Effector memory CD8-positive, alpha-beta T cell (primary cell): ENCODE measurements at regions not wholly inside any gene's neighbourhood (a gene's known extent, or its start where the extent isn't known, plus 50 kb on each side); places are given as distances from the start of the nearest gene placed in this dataset.

Experiments used
- ATAC-seq: fragments of 150-1000 bp; cut with Tn5 transposase; replicated peaks from 2 replicates; pipeline ENCODE4 v1.10.0; 2021; ENCODE audit warnings: mild to moderate bottlenecking, moderate library complexity
- DNase-seq, 3 experiments: peaks; one replicate each; pipeline ENCODE4 v3.0.0; 2021
- H3K27ac Mint-ChIP-seq, 2 donors: one replicate each; pipeline ENCODE4 v1.8.0; 2022; ENCODE audit warnings: mild to moderate bottlenecking in 2 of 2, mixed read lengths in 2 of 2, moderate library complexity in 2 of 2
- H3K27me3 Mint-ChIP-seq, 2 donors: one replicate each; pipeline ENCODE4 v1.8.0; 2022; ENCODE audit warnings: mixed read lengths in 2 of 2
- H3K36me3 Mint-ChIP-seq: one replicate; pipeline ENCODE4 v1.8.0; 2022; ENCODE audit warnings: mild to moderate bottlenecking, moderate library complexity, mixed read lengths; ENCODE audit not compliant: insufficient read depth
- H3K4me1 Mint-ChIP-seq, 2 donors: one replicate each; pipeline ENCODE4 v1.8.0; 2022; ENCODE audit warnings: low read depth in 2 of 2, mixed read lengths in 2 of 2
- H3K4me3 Mint-ChIP-seq, 2 donors: one replicate each; pipeline ENCODE4 v1.8.0; 2022; ENCODE audit warnings: mild to moderate bottlenecking in 2 of 2, mixed read lengths in 2 of 2, moderate library complexity in 2 of 2
- H3K9me3 Mint-ChIP-seq, 2 donors: one replicate each; pipeline ENCODE4 v1.8.0; 2022; ENCODE audit warnings: mixed read lengths in 2 of 2

DNA sequence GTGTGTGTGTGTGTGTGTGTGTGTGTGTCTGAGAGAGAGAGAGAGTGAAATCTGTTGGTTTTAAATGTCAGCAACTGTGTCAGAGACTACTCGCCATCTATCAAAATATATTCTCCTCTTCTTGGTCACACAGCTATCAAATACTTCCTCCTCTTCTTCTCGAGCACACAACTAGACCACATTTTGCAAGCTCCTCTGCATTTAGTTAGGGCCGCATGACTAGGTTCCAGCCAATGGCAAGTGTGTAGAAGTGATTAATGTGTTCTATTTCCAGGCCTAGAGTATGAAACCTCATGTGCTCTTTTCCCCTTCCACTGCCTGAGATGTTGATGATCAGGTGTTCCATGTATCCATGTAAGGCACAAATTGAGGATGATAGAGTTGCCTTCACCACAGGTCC, 278.5 kb upstream of the MARCKS start:
- Mint-ChIP-seq H3K36me3 (no peaks in the 10 kb centered on the region), H3K27ac (no peak overlapping the region), H3K27me3 (no peaks in the 10 kb centered on the region), H3K4me1 (no peaks in the 10 kb centered on the region), H3K4me3 (no peak overlapping the region), H3K9me3 (no peaks in the 10 kb centered on the region)
- no peak for DNase-seq
- ATAC-seq: no peak

DNA sequence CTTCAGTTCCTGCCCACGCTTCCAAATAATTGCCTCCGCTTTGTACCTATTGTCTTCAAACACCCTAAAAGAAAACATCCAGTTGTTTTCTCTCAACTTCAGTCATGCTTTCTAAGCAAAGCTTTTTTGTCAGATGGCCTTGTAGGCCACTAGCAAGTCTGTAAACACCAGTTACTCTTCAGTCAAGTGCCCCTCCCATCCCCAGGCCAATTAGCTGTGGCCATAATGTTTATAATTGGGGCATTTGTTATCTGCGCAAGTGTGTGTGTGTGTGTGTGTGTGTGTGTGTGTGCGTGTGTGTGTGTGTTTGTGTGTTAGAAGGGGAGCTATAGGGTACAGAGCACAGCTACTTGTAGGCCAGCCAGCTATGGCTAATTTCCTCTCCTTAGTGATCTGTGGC, 272.4 kb upstream of the MARCKS start:
- no peaks in the 10 kb centered on the region for H3K9me3 Mint-ChIP-seq
- no peaks in the 10 kb centered on the region for H3K4me1 Mint-ChIP-seq
- H3K27ac Mint-ChIP-seq: no peak overlapping the region
- no peak overlapping the region for H3K4me3 Mint-ChIP-seq
- ATAC-seq (no peak), DNase-seq (no peak)
- peaks cover 0 to 5% of the 10 kb centered on the region in 2 donors for H3K27me3 Mint-ChIP-seq
- no peaks in the 10 kb centered on the region for H3K36me3 Mint-ChIP-seq

DNA sequence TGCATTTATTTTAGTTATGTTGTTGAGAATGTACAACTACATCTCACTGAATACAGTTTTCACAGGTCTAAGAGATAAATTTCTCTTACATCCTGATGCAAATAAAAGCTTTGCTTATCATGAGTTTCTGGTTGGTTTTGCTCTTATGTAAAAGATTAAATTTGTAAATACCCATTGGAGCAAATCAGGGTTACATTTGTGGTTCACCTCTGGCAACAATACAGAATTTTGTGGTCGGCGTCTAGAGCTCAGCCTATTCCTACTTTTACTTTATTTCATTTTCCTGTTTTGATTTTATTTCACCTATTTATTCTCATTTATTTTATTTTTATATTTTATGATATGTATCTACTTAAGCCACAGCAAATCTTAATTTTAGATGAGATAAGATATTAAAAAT, 271.9 kb upstream of the MARCKS start:
- no peaks in the 10 kb centered on the region for H3K9me3 Mint-ChIP-seq
- no peak for DNase-seq

DNA sequence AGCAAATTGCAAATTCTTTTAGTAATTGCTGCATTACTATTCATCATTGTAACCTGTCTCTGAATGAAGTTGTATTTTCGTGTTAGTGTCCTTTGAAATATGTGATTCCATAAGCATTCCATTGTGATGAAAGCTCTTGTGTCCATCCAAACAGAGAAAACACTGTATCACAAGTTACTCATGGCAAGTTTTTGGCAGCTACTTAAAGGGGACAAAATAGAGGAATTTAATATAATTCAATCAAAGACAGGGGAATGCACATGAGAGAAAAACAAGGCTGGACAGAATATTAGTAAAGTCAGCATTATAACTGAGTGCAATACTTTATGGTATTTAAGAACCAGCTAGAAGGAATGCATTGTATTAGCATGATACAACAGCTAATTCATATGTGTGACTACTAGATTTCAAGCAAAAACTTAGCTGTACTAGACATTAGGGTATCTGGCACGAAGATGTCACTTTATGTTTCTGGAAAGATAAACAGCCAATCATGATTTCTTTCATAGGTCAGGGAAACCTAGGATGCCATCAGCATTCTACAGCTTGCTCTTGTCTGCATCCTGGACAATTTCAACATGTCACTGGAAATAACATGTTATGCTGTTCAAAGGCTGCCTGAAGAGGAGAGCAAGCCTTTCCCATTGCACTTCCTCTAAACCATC, 270.6 kb upstream of the MARCKS start:
- DNase-seq (no peak), ATAC-seq (no peak)
- Mint-ChIP-seq H3K4me3 (no peak overlapping the region), H3K36me3 (no peaks in the 10 kb centered on the region), H3K9me3 (no peaks in the 10 kb centered on the region), H3K27me3 (peaks cover 0 to 5% of the 10 kb centered on the region in 2 donors), H3K4me1 (no peaks in the 10 kb centered on the region), H3K27ac (no peak overlapping the region)

More for the DNA sequence above, 271.9 kb upstream of the MARCKS start:
- Mint-ChIP-seq H3K4me1 (no peaks in the 10 kb centered on the region), H3K36me3 (no peaks in the 10 kb centered on the region), H3K27me3 (peaks cover 0 to 5% of the 10 kb centered on the region in 2 donors), H3K27ac (no peak overlapping the region), H3K4me3 (no peak overlapping the region)
- ATAC-seq: no peak

DNA sequence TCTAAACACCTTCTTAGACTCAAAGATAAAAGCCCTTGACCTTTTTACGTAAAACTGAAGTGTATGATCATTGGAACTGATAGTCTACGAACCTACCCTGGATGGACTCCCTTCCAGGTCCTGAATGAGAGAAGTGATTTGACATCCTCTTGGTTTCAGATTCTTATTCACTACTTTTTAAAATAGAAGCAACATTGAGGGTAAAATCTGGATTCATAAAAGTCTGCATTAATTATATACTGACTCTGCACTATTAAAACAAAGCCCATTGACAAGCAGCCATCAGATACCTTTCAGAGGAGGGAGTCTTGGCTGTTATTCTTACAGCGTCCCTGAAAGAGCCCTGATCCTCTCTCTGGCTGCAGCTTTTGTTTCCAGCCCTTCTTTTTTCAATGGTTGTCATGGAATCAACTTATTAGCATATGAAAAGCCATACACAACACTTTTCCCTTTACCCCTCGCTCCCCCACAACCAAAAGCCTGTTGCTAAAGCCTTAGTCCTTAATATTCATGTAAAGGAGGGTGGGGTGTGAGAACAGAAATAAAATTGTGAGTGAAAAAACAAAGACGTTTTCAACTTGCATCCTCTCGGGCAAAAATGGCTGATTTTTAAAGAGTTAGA, 270.0 kb upstream of the MARCKS start:
- no peaks in the 10 kb centered on the region for H3K9me3 Mint-ChIP-seq
- DNase-seq: no peak
- no peak overlapping the region for H3K4me3 Mint-ChIP-seq
- H3K36me3 Mint-ChIP-seq: no peaks in the 10 kb centered on the region
- peaks cover 0 to 5% of the 10 kb centered on the region in 2 donors for H3K27me3 Mint-ChIP-seq
- no peak overlapping the region for H3K27ac Mint-ChIP-seq
- H3K4me1 Mint-ChIP-seq: no peaks in the 10 kb centered on the region
- no peak for ATAC-seq

DNA sequence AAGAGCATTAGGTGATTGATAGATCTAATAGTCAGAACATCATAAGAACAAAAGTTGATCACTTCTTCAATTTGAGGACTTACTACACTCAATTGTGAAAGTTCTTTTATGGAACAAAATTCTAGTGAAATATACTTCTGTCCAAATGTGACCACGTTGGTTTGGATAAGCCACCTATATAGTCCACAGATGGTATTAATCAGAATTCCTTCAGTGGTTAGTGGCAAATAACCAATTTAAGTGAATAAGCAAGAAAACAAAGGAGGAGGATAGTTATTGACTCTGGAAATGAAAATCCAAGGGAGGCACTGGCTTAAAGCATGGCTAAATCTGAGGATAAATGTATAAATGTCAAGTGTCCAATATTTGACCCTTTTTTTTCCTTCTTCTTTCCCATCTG, 268.5 kb upstream of the MARCKS start:
- Mint-ChIP-seq H3K9me3 (no peaks in the 10 kb centered on the region), H3K4me3 (no peak overlapping the region), H3K27me3 (peaks cover 0 to 5% of the 10 kb centered on the region in 2 donors), H3K4me1 (no peaks in the 10 kb centered on the region), H3K36me3 (no peaks in the 10 kb centered on the region), H3K27ac (no peak overlapping the region)
- DNase-seq: no peak
- no peak for ATAC-seq

DNA sequence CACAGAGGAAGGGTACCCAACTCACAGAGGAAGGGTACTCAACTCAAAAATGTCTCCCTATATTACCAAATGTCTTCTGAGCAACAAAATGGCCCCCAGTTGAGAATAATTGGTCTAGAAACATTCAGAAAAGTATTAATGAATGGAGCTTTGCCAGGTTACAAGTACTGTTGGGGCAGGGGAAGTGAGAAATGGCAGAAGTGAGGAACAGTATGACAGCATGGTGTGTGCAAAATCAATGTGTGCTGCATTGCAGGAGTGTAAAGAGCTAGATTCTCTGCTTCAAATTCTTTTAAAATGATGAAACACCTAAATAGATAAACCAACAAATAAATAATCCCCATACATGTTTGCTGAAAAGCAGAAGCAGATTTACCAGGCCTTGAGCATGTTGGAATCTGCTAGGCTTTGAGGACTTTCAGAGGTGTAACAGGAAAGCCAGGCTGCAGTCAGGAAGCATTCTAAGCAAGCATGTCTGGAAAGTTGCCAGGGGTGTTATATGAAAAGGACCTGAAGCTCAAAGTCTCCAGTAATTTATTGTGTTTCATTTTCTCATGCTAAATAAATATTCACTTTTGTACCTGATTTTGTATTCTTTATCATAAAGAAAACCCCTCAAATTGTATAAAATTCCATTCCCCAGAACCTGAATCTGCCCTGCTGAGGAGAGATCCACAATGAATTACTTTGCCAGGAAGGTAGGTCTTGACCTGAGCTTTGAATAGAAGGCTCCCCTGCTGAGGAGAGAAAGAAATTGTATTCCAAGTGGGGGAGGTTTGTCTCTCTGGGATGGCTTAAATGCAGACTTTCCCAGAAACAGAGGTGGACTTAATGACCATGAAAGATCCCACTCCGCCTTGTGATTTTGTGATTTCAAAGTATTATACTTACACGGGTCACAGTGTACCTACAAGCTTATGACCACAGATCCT, 265.0 kb upstream of the MARCKS start:
- peaks cover 0 to 5% of the 10 kb centered on the region in 2 donors for H3K27me3 Mint-ChIP-seq
- H3K4me3 Mint-ChIP-seq: no peak overlapping the region
- ATAC-seq (no peak), DNase-seq (no peak)
- no peak overlapping the region for H3K27ac Mint-ChIP-seq
- H3K36me3 Mint-ChIP-seq: peaks cover 4% of the 10 kb centered on the region
- H3K9me3 Mint-ChIP-seq: no peaks in the 10 kb centered on the region
- no peaks in the 10 kb centered on the region for H3K4me1 Mint-ChIP-seq

DNA sequence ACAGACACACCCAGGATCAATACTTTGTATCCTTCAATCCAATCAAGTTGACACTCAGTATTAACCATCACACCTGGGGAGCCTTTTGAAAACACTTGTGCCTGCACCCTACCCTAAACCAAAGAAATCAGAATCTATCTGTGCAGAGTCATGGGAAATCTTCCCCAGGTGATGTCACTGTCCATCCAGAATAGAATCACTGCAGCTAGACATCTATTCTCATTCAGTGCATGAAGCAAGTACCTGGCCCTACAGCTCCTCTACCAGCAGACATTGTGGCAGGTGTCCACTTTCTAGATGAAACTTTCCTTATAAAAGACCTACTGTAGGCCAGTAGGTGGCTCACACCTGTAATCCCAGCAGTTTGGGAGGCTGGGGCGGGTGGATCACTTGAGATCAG, 262.4 kb upstream of the MARCKS start:
- H3K36me3 Mint-ChIP-seq: peaks cover 4% of the 10 kb centered on the region
- ATAC-seq: no peak
- H3K27ac Mint-ChIP-seq: no peak overlapping the region
- no peaks in the 10 kb centered on the region for H3K4me1 Mint-ChIP-seq
- no peaks in the 10 kb centered on the region for H3K27me3 Mint-ChIP-seq
- peaks cover 0 to 2% of the 10 kb centered on the region in 2 donors for H3K9me3 Mint-ChIP-seq
- no peak overlapping the region for H3K4me3 Mint-ChIP-seq
- no peak for DNase-seq

DNA sequence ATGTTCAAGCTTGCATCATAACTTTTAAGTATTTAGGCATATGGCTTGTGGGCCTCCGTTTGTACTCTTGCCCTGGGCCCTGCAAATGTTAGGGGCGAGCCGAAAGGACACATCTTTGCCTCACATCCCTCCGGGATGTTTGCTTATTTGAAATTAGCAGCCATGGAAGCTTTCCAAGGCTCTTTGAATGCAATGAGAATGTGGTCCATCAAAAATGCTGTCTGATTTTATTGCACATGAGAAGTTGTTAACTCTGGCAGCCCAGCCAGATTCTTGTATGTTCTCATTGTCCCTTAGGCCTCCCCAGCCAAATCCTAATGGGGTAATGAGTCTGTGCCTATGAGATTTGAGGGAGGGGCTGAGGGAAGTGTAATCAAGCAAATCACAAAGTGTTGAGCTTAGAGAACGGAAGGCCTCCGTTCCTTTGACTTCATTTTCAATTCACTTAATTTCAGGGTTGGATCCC, 261.2 kb upstream of the MARCKS start:
- no peak overlapping the region for H3K4me3 Mint-ChIP-seq
- no peak overlapping the region for H3K27ac Mint-ChIP-seq
- DNase-seq: no peak
- no peak for ATAC-seq
- H3K36me3 Mint-ChIP-seq: peaks cover 4% of the 10 kb centered on the region
- H3K4me1 Mint-ChIP-seq: no peaks in the 10 kb centered on the region
- peaks cover 0 to 2% of the 10 kb centered on the region in 2 donors for H3K9me3 Mint-ChIP-seq
- no peaks in the 10 kb centered on the region for H3K27me3 Mint-ChIP-seq

DNA sequence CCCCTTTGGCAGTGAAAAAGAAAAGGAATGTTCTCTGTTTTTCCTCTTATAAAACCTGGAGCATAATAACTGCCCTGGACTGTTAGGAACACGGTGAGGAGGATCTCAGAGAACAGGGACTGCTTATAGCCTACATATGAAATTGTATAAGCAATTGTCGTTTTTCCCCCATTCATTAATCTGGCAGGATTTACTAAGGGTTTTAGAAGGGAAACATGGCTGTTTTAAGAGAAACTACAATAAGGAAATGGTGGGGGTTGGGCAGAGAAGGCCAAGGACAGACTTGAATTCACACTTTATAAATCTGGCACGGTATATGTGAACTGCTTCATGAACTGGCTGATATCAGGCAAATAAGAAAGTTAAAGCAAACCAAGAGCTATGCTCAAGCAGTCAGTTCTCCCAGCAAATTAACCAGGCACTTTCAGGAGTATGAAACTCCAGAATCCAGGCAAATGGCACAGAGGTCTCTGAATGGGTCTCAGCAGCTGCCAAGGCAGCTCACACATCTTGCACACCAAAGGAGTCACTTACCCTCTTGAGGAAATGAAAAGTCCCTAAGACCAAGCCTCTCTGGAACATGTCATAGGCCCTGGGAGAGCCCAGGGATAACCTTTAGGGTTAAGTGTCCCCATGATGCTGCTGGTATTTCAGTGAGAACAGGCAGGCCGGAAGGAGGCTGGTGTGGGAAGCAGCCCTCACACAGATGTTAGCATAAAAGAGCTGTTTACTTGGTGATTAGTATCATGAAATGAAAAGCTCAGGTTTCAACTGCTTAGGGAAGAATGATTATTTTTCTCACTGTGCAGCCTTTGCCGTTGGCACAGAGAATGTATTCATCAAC, 260.5 kb upstream of the MARCKS start:
- Mint-ChIP-seq H3K4me3 (no peak overlapping the region), H3K36me3 (peaks cover 4% of the 10 kb centered on the region), H3K27ac (no peak overlapping the region), H3K27me3 (no peaks in the 10 kb centered on the region), H3K4me1 (no peaks in the 10 kb centered on the region), H3K9me3 (peaks cover 0 to 2% of the 10 kb centered on the region in 2 donors)
- no peak for DNase-seq
- ATAC-seq: no peak

DNA sequence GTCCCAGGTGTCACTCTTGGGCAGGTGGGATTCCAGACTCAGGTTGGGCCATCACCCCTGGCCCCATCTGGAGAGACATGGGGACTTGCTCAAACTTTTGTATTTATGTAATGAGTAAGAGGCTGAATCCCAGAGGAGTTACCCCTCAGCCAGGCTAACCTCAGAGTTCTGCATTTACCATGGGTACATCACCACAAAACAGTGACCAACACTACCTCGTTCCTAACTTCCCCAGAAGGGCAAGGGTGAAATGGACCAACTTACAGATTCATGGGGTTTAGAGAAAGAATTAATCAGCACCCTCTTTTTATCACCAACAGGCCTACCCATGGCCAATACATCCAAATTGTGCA, 259.9 kb upstream of the MARCKS start:
- H3K4me3 Mint-ChIP-seq: no peak overlapping the region
- ATAC-seq (no peak), DNase-seq (no peak)
- H3K9me3 Mint-ChIP-seq: peaks cover 0 to 2% of the 10 kb centered on the region in 2 donors
- H3K27ac Mint-ChIP-seq: no peak overlapping the region
- H3K27me3 Mint-ChIP-seq: no peaks in the 10 kb centered on the region
- H3K36me3 Mint-ChIP-seq: peaks cover 4% of the 10 kb centered on the region
- no peaks in the 10 kb centered on the region for H3K4me1 Mint-ChIP-seq

DNA sequence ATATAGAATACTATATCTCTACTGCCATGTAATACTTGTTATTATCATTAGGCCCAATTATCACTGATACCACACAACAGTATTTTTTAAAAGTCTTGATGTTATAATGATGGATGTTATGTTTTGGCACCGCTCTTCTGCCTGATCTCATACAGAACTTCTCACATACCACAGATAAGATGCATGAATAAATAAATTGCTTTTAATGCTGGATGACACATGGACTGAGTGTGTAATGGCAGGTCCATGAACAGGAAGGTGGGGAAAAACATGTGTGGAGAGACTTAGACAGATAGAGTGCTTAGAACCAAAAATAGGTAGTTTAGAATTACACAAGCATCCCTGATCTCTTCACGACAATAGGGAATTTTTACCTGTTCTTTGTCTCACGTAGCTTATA, 258.4 kb upstream of the MARCKS start:
- ATAC-seq (no peak), DNase-seq (no peak)
- peaks cover 4% of the 10 kb centered on the region for H3K36me3 Mint-ChIP-seq
- H3K27ac Mint-ChIP-seq: no peak overlapping the region
- H3K9me3 Mint-ChIP-seq: peaks cover 0 to 2% of the 10 kb centered on the region in 2 donors
- no peak overlapping the region for H3K4me3 Mint-ChIP-seq
- H3K4me1 Mint-ChIP-seq: no peaks in the 10 kb centered on the region
- no peaks in the 10 kb centered on the region for H3K27me3 Mint-ChIP-seq

DNA sequence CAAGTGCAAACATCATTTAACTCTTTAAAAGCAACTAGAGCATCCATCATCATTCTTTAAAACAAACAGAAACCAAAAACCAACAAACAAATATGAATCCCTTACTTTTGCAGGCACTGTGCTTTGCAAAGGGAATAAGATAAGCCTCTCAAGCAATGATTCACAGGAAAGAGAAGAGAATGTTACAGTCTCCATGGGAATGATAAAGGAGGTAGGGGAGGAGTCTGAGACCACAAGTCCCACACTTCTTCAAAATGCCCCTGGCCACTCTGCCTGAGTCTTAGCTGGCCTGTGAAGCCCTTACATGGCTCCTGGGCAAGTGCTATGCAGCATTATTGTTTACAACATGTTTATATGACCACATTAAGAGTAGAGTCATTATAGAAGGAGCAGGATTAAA, 257.7 kb upstream of the MARCKS start:
- no peaks in the 10 kb centered on the region for H3K4me1 Mint-ChIP-seq
- peaks cover 0 to 2% of the 10 kb centered on the region in 2 donors for H3K9me3 Mint-ChIP-seq
- no peak for ATAC-seq
- no peak for DNase-seq
- H3K36me3 Mint-ChIP-seq: peaks cover 2% of the 10 kb centered on the region
- H3K27me3 Mint-ChIP-seq: no peaks in the 10 kb centered on the region
- no peak overlapping the region for H3K27ac Mint-ChIP-seq
- H3K4me3 Mint-ChIP-seq: no peak overlapping the region
